NCI-H526 (cell line): ENCODE measurements at regions not wholly inside any gene's neighbourhood (a gene's known extent, or its start where the extent isn't known, plus 50 kb on each side); places are given as distances from the start of the nearest gene placed in this dataset.
A peak's percentile ranks its signal among the peaks of the same experiment; 100 is the strongest.
"Not testable (repeated sequence)": the region's sequence is repeated elsewhere in the genome, so short reads cannot be mapped to it uniquely, and the experiment has no call there.

Source experiments
- DNase-seq, 2 experiments: peaks; one replicate each; lab custom pipeline; 2025; lab: John Stamatoyannopoulos, UW

- peak in 1 of 2 experiments; percentile 85 for DNase-seq
Observed at GRCh38 chr12:47307680-47308399, 228.1 kb upstream of the AMIGO2 start.

DNA sequence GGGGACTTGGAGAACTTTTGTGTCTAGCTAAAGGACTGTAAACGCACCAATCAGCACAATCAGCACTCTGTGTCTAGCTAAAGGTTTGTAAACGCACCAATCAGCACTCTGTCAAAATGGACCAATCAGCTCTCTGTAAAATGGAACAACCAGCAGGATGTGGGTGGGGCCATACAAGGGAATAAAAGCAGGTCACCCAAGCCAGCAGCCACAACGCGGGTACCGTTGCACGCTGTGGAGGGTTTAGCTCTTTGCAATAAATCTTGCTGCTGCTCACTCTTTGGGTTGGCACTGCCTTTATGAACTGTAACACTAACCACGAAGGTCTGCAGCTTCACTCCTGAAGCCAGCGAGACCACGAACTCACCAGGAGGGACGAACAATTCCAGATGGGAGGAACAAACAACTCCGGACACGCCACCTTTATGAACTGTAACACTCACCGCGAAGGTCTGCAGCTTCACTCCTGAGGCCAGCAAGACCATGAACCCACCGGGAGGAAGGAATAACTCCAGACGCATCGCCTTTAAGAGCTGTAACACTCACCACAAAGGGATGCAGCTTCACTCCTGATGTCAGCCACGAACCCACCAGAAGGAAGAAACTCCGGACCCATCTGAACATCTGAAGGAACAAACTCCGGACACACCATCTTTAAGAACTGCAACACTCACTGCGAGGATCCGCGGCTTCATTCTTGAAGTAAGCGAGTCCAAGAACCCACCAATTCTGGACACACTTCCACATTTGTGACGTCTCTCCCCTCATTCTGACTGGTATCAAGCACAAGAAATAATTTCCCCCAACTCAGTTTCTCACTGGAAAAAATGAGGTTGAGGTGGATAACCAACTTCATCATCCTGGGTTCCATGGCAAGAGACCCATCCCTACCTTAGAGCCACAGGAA, 227.3 kb upstream of the AMIGO2 start:
- DNase-seq: not testable (repeated sequence)

GRCh38 chr12:47306130-47306529, 226.4 kb upstream of the AMIGO2 start:
- no peak for DNase-seq

GRCh38 chr12:47305464-47305863, 225.7 kb upstream of the AMIGO2 start:
- no peak for DNase-seq

GRCh38 chr12:47303995-47304560, 224.3 kb upstream of the AMIGO2 start:
- DNase-seq: no peak

- DNase-seq: no peak
Observed at GRCh38 chr12:47303207-47303606, 223.4 kb upstream of the AMIGO2 start.

DNA sequence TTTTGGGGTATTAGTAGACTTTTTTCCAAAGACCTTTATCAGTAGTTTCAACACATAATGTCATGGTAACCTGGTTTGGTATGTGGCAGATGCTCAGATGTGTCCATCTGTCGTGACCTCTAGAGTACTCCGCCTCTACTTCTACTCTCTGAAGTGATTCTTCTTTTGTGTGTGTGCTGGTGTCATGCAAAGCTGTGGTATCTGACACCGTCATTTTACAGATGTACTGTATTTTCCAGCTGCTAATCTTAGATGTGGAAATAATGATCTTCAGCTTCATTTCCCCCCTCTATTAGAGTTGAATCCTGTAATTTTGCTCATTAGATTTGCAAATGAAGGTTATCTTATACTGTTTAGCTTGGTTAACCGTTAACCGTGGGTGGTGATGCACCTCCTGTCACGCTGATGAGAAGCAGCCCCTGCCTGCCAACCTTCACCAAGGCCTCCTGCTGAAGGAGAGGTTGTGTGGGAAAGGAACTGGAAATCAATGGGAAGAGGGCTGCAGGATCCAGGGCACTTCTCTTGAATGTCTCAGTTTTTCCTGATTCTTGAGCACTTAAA, 222.4 kb upstream of the AMIGO2 start:
- DNase-seq: peak; percentile 26 to 74

DNA sequence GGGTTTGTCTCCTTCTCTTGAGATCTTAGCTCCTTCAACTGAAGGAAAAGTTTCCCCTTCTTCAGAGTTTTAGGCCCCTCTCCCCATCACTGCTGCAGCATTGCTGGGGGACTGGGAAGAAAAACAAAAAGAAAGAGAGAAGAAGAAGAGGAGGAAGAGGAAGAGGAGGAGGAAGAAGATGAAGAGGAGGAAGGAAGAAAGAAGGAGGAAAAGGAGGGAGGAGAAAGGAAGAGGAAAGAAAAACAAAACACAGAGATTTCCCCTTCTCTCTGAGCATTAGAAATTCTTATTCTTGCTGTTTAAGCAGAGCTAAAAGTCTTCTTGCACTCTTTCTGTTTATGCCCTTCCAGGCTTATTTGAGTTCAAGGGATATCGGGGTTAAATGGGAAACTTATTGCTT, 219.8 kb upstream of the AMIGO2 start:
- no peak for DNase-seq

GRCh38 chr12:47297993-47298392, 218.2 kb upstream of the AMIGO2 start:
- DNase-seq: no peak

DNA sequence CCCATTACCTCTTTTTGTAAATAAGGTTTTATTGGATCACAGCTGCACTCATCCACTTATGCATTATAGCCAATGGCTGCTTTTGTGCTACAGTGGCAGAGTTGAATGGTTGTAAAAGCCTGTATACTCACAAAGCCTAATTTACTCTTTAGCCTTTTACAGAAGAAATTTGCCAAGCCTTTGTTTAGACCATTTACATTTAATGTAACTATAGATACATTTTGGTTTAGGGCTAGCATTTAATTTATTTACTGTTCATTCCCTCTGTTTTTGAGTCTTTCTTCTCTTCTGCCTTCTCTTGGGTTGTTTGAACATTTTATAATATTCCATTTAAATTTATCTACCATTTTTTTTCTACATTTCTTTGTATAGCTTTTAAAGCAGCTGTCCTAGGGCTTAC, 217.1 kb upstream of the AMIGO2 start:
- no peak for DNase-seq

DNA sequence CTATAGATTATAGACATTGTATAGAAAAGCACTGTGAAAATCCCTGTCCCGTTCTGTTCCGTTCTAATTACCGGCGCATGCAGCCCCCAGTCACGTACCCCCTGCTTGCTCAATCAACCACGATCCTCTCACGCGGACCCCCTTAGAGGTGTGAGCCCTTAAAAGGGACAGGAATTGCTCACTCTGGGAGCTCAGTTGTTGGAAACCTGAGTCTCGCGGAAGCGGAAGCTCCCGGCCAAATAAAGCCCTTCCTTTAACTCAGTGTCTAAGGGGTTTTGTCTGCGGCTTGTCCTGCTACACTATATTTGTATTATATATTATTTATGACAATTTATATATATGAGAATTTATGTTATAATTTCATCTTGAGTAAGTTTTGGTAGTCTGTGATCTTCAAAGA, 213.6 kb upstream of the AMIGO2 start:
- DNase-seq: no peak

DNA sequence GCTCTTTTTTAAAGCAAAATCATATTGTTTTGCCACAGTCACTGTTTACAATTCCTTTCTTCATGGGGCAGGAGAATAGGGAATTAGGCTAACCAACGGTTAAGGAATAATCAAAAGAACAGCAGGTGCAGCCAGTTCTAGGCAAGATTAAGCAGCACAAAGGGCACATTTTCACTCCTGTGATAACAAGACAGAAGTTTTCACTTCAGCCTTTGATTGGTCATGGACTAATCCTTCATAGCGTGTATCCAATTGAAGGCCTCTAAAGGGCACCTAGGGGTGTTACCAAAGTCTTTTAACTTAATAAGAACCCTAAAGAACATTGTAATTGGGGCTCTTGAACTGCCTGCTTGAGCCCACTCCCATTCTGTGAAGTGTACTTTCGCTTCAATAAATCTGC, 206.9 kb upstream of the AMIGO2 start:
- DNase-seq: no peak
